ENCODE measurements at regions not wholly inside any gene's neighbourhood (a gene's known extent, or its start where the extent isn't known, plus 50 kb on each side); places are given as distances from the start of the nearest gene placed in this dataset.

DNA sequence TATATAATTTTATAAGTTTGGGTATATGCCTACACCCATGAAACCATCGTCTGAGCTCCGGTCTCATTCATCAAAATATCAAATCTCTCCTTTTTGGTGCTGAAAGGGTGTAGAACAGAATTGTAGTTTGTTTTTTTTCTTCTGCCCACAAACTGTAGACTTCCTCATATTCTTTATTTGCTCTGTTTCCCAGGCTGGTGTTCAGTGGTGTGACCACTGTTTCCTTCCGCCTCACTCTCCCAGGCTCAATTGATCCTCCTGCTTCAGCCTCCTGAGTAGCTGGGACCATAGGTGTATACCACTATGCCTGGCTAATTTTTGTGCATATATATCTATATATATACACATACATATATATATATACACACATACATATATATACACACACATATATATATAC lies 139.6 kb upstream of the HCRTR2 start:
- no peak for ATAC-seq
- TF ChIP-seq, protein P1, sequence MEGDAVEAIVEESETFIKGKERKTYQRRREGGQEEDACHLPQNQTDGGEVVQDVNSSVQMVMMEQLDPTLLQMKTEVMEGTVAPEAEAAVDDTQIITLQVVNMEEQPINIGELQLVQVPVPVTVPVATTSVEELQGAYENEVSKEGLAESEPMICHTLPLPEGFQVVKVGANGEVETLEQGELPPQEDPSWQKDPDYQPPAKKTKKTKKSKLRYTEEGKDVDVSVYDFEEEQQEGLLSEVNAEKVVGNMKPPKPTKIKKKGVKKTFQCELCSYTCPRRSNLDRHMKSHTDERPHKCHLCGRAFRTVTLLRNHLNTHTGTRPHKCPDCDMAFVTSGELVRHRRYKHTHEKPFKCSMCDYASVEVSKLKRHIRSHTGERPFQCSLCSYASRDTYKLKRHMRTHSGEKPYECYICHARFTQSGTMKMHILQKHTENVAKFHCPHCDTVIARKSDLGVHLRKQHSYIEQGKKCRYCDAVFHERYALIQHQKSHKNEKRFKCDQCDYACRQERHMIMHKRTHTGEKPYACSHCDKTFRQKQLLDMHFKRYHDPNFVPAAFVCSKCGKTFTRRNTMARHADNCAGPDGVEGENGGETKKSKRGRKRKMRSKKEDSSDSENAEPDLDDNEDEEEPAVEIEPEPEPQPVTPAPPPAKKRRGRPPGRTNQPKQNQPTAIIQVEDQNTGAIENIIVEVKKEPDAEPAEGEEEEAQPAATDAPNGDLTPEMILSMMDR (IDR thresholded peaks at IDR 0.05) = no peak
- no peaks in the 10 kb centered on the region for H3K4me1 ChIP-seq
- no peak overlapping the region for H3K27ac ChIP-seq
- no peak overlapping the region for H3K4me3 ChIP-seq
- H3K36me3 ChIP-seq = no peaks in the 10 kb centered on the region
- DNase-seq = no peak
- peaks cover 0 to 5% of the 10 kb centered on the region in 2 donors for H3K9me3 ChIP-seq
- intact Hi-C loops (cut with DNase I) = no loop called here
- H3K27me3 ChIP-seq = no peaks in the 10 kb centered on the region

DNA sequence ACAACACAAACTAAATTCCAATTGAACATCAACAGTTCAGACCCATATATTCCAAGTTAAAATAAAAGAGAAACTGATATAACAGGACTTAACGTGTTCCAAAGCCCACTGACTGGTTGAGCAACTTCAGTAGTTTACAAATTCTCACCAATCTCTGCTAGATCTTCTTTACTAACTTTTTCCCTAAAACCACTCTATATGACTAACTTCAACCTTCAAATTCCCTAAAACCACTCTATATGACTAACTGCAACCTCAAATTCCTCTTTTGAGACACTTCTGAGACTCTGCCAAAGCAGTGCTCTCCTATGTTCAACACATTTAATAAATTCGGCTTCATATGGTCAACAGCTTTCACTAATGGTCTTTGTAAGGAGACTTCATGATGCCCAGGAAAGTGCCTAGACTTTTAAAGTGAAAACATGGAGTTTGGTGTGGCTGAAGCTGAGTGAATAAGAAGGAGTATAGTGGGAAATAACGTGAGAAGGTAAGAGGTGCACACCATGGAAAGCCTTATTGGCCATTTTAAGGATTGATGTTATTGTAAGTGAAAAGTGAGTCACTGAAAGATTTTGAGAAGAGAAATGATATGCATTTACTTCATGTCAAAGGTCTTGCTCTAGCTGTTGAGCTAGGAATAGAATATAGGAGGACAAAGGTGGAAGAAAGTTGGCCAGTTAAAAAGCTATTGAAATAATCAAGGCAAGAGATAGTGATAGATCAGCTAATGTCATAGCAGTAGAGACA lies 134.0 kb upstream of the HCRTR2 start:
- Histone ChIP-seq H3K9me3 (no peaks in the 10 kb centered on the region), H3K27ac (no peak overlapping the region), H3K4me3 (no peak overlapping the region), H3K27me3 (no peaks in the 10 kb centered on the region), H3K4me1 (no peaks in the 10 kb centered on the region), H3K36me3 (no peaks in the 10 kb centered on the region)
- peak; percentile 22 for ATAC-seq
- intact Hi-C loops (cut with DNase I) = no loop called here
- no peak for DNase-seq
- TF ChIP-seq, protein P1 (IDR thresholded peaks at IDR 0.05) = no peak

DNA sequence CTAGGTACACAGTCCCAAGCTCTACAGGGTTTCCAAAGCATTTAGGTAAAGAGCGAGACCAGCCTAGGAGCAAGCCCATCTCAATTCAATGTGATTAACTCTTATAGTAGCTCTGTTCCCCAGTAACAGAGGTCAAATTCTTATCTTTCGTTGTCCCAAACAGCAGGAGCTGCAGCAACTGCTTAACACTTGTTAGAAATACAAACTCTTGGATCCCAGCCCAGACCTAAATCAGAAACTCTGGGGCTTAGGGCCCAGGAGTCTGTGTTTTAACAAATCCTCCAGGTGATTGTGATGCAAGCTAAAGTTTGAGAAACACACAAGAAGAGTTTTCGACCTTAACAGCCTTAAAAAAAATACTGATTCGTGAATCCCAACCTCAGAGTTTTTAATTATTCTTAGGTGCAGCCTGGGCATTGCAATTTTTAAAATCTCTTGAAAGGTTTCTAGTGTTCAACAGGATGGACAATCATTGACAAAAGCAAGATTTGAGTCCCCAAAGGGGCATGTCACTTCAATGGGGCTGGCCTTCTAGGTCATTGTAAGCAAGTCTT lies 127.4 kb upstream of the HCRTR2 start:
- peak in 1 of 4 donors; percentile 35 for DNase-seq
- no peaks in the 10 kb centered on the region for H3K36me3 ChIP-seq
- intact Hi-C loops (cut with DNase I) = no loop called here
- no peak overlapping the region for H3K4me3 ChIP-seq
- no peak overlapping the region for H3K27ac ChIP-seq
- no peaks in the 10 kb centered on the region for H3K27me3 ChIP-seq
- ATAC-seq = peak; percentile 21
- no peaks in the 10 kb centered on the region for H3K4me1 ChIP-seq
- no peaks in the 10 kb centered on the region for H3K9me3 ChIP-seq
- TF ChIP-seq, protein P1 (IDR thresholded peaks at IDR 0.05) = no peak

DNA sequence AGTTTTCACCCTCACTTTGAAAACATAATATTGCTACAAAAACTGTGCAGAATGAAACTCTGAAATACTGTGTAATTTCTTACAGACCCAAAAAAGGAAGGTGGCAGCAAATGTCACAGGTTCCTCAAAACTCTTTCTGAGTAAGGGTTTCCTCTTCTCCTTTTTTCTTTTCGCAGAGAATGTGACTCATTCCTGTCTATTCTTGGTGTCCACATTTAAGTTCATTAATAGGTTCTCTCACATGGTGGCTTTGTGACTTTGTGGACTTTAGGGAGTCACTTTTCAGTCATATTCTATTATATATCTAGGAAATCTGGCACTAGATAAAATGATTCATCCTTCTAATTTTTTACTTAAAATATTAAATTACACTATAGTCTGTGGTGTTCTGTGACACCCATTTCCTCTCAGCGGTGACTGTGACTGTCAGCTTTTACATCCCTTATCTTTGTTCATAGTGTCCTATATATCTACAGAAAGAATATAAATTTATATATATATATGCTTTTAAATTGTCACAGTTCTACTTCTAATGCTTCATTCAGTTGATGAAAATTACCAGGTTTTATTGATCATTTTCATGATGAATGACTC lies 126.8 kb upstream of the HCRTR2 start:
- TF ChIP-seq, protein P1 (IDR thresholded peaks at IDR 0.05) = no peak
- H3K27ac ChIP-seq = no peak overlapping the region
- intact Hi-C loops (cut with DNase I) = no loop called here

DNA sequence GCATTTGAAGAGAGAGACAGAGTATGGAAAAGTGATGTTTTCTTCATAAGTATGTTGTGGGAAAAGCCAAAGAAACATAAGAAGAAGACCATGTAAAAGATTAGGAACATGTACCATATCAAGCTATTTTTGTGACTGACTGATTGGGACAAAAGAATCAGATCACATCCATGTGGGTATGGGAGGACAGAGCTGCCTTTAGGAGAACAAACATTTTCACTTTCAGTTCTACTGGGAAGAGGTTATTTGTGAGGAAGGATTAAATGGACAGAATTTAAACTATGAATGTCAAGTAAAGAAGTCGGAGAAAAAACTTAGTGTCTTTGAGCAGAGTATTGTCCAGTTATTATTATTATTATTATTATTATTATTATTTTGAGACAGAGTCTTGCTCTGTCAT lies 124.4 kb upstream of the HCRTR2 start:
- Histone ChIP-seq H3K9me3 (no peaks in the 10 kb centered on the region), H3K27ac (no peak overlapping the region), H3K27me3 (no peaks in the 10 kb centered on the region), H3K36me3 (no peaks in the 10 kb centered on the region), H3K4me1 (no peaks in the 10 kb centered on the region), H3K4me3 (no peak overlapping the region)
- ATAC-seq (no peak), DNase-seq (no peak)
- intact Hi-C loops (cut with DNase I) = no loop called here
- TF ChIP-seq, protein P1 (IDR thresholded peaks at IDR 0.05) = no peak

More for the DNA sequence above, 126.8 kb upstream of the HCRTR2 start:
- H3K9me3 ChIP-seq = no peaks in the 10 kb centered on the region
- ATAC-seq (peak; percentile 34), DNase-seq (no peak)
- H3K27me3 ChIP-seq = no peaks in the 10 kb centered on the region
- no peaks in the 10 kb centered on the region for H3K36me3 ChIP-seq
- H3K4me1 ChIP-seq = no peaks in the 10 kb centered on the region
- H3K4me3 ChIP-seq = no peak overlapping the region

All from left lung (tissue), 4 donors.